HG03460 (cell line): ENCODE measurements at regions not wholly inside any gene's neighbourhood (a gene's known extent, or its start where the extent isn't known, plus 50 kb on each side); places are given as distances from the start of the nearest gene placed in this dataset.
"Not testable (repeated sequence)": the region's sequence is repeated elsewhere in the genome, so short reads cannot be mapped to it uniquely, and the experiment has no call there.

Experiments
- ATAC-seq: cut with Tn5 transposase; IDR thresholded peaks from one replicate; pipeline ENCODE4 v1.9.1; 2021; ENCODE audit not compliant: unreplicated experiment

- no peak for ATAC-seq
Measured at GRCh38 chr15:46088486-46089445, 453.9 kb downstream of the SQOR start.

DNA sequence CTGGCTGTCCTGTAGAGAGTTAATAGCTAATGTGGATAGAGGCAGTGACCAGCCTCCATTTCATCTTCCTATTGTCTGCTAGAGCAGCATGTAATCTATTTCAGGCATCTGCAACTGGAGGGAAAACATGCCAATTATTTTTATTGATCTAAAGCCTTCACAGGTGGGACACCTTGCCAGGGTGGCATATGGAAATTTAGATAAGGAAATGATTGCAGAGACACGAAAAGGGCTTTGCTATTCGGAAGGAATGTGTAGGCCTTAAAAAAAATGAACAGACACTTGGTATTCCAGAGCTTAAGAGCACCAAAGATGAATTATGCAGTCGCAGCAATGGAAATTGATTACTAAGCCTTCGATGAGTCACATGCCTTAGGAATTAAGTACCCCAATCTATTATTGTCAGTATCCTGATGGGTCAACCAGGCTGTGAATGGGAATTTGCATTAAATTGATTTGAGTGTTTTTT, 454.7 kb downstream of the SQOR start:
- no peak for ATAC-seq

DNA sequence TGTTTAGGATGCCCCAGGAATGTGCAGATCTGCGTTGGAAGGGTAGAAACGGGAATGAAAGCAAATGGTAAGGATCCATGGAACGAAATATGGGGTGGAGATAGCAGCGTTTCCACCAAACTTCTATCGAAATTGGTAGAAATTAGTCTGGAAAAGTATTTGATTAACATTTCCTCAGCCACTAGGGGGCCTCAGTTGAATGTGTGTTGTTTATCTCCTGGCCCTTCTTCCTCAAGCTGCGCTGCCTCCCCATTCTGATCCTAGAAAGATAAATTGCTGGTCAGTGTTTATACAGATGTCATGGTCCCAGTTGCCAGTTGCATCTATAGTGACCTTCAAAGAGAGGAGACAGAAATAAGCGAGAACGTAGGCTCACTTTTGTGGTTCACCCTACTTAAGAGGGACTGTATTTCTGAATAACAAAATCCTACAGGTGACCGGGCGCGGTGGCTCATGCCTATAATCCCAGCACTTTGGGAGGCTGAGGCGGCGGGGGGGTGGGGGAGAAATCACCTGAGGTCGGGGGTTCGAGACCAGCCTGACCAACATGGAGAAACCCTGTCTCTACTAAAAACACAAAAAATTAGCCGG, 457.1 kb downstream of the SQOR start:
- no peak for ATAC-seq

DNA sequence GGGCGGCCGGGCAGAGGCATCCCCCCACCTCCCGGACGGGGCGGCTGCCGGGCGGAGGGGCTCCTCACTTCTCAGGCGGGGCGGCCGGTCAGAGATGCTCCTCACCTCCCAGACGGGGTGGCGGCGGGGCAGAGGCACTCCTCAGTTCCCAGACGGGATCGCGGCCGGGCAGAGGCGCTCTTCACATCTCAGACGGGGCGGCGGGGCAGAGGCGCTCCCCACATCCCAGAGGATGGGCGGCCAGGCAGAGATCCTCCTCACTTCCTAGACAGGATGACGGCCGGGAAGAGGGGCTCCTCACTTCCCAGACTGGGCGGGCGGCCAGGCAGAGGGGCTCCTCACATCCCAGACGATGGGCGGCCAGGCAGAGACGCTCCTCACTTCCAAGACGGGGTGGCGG, 463.2 kb downstream of the SQOR start:
- not testable (repeated sequence) for ATAC-seq

DNA sequence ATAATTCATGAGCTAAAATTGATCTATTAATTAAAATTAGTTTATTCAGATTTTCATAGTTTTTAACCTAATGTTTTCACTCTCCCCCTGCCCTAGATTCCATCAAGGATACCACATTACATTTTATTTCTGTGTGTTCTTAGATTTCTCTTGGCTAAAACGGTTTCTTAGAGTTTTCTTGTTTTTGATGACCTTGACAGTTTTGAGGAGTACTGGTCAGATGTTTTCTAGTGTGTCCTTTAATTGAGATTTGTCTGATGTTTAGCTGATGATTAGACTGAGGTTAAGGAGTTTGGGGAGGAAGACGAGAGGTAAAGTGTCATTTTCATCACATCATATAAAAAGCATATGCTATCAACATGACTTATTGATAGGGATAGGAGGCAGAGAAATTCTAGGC, 475.9 kb downstream of the SQOR start:
- ATAC-seq, result no peak

GRCh38 chr15:46111730-46112129, 476.9 kb downstream of the SQOR start:
- ATAC-seq, result no peak

- ATAC-seq, result no peak
Measured at GRCh38 chr15:46117071-46117470, 482.2 kb downstream of the SQOR start.

GRCh38 chr15:46120713-46121112, 485.9 kb downstream of the SQOR start:
- ATAC-seq, result no peak

GRCh38 chr15:46121441-46121840, 486.6 kb downstream of the SQOR start:
- ATAC-seq, result no peak

DNA sequence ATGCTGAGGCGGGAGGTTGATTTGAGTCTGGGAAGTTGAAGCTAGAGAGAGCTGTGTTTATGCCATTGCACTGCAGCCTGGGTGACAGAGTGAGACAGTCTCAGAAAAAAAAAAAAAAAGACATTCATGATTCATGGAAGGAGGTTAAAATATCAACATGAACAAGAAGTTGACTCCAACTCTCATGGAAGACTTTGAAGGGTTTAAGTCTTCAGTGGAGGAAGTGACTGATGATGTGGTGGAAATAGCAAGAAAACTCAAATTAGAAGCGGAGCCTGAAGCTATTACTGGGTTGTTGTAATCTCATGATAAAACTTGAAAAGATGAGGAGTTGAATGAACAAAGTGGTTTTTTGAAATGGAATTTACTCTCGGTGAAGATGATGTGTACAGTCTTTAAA, 491.8 kb downstream of the SQOR start:
- ATAC-seq, result no peak

DNA sequence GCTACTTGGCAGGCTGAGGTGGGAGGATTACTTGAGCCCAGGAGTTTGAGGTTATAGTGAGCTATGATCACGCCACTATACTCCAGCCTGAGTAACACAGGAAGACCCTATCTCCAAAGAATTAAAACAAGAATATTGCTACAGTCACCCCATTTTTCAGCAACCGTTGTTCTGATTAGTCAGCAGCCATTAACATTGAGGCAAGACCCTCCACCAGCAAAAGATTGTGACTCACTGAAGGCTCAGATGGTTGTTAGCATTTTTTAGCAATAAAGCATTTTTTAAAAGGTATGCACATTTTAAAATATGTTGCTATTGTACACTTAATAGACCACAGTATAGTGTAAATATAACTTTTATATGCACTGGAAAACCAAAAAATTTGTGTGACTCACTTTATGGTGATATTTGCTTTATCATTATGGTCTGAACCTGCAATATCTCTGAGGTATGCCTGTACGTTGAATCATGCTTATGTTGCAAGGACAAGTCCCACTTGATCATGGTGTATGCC, 492.6 kb downstream of the SQOR start:
- ATAC-seq, result no peak

- ATAC-seq, result no peak
Measured at GRCh38 chr15:46129145-46129544, 494.3 kb downstream of the SQOR start.

- no peak for ATAC-seq
Measured at GRCh38 chr15:46131876-46132275, 497.0 kb downstream of the SQOR start.

DNA sequence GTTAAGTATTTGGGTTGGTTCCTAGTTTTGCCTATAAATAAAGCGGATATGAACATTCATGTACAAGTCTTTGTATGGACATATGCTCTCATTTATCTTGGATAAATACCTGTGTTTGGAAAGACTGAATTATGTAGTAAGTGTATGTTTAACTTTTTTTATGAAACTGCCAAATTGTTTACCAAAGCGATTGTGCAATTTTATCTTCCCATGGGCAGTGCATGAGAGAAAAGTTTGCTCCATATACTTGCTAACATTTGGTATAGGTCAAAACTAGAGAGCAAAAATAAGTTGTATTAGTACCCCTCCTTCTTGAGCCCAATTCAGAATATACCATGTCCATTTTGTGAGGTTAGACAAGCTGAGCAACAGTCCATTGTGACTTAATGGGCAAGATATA, 502.6 kb downstream of the SQOR start:
- no peak for ATAC-seq

DNA sequence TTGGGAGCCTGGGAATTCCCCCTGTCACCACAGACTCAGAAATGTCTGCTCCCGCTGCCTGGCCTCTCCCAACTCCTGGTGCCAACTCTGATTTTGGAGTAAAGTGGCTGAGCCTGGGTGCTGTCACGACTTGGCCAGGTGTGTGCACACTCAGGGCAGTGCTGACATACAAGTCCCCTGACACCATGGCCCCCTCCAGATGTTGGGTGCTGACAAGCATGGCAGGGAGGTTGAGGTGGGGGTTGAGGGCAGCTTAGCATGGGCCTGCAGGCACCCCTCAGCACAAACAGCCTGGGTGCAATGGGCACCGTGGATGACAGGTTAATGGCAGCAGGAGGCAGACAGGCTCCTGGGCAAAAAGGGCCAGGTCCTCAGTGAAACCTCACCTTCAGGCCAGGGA, 511.2 kb downstream of the SQOR start:
- ATAC-seq, result no peak

DNA sequence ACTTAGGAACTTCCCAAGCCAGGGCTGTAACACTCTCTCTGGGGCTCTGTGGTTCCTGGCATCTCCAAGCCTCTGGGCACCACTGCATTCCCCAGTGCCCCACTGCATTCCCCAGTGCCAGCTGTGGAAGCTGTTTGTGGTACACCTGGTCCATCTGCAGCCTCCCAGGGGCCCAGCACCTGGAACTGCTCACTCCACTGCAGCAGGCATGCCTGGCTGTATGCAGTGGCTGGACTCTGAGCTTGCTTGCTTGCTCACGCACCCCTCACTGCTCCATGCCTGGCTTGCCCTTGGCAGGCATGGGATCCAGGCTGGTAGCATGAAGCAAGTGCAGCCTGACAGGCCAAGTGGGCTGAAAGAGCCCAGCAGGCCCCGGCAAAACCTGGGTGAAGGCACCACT, 512.1 kb downstream of the SQOR start:
- no peak for ATAC-seq

DNA sequence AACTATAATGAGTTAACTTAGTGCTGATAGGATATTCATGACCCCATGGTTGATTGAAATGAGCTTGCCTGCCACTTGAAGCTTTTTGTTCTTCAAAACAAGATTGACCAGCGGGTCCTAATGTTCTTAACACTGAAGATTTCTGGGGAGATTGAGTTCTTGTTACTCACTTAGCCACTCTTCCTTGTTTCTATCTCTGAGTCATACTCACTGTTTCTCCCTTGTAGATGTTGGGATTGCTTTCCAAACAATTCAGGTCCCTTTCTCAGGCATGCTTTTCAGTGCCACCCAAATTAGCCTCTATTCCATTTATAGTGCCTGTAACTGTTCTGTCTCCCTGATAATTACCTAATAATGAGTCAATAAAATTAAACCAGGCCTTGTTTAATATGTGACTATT, 517.0 kb downstream of the SQOR start:
- no peak for ATAC-seq

GRCh38 chr15:46166750-46167149, 531.9 kb downstream of the SQOR start:
- no peak for ATAC-seq

DNA sequence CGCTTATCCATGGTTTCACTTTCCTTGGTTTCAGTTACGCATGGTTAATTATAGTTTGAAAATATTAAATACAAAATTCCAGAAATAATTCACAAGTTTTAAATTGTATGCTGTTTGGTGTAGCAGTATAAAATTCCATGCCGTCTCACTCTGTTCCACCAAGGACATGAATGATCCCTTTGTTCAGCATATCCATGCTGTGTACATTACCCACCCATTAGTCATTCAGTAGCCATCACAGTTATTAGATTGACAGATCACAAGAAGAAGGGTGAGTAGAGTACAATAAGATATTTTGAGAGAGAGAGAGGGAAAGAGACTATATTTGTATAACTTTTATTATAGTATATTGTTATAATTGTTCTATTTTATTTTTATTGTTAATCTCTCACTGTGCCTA, 535.5 kb downstream of the SQOR start:
- no peak for ATAC-seq

- no peak for ATAC-seq
Measured at GRCh38 chr15:46174122-46174521, 539.3 kb downstream of the SQOR start.

DNA sequence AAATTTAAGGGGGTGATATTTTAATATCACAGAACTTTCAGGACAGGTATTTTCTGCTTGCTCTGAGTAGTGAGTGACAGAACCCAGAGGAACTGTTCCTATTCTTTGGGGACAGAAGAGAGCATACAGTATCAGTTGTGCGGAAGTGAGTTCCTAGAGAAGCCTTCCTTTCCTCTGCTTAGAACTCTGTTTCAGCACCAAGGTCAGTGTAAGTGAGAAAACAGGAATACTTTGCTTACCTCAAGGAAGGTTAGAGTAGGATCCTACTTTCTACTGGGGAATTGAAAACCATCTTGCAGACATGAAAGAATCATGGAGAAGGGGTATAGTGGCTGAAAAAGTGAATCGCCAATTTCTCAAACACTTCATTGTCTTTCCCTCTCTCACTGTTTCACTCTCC, 542.4 kb downstream of the SQOR start:
- ATAC-seq, result no peak

- no peak for ATAC-seq
Measured at GRCh38 chr15:46178138-46178537, 543.3 kb downstream of the SQOR start.
